ENCODE measurements at regions not wholly inside any gene's neighbourhood (a gene's known extent, or its start where the extent isn't known, plus 50 kb on each side); places are given as distances from the start of the nearest gene placed in this dataset.

DNA sequence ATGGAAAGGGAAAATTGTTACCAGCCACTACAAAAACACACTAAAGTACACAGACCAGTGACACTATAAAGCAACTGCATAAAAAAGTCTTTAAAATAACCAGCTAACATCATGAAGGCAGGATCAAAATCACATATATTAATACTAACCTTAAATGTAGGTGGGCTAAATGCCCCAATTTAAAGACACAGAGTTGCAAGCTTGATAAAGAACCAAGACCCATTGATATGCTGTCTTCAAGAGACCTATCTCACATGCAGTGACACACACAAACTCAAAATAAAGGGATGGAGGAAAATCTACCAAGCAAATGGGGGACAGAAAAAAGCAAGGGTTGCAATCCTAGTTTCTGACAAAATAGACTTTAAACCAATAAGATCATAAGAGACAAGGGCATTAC is 246.3 kb downstream of the SEC16B start:
- no peak for DNase-seq (ENCODE audit: low read depth, low spot score)
- H3K4me3 ChIP-seq: no peak overlapping the region
- TF ChIP-seq EZH2 (IDR thresholded peaks at IDR 0.05) (no peak), FOXP2 (optimal IDR thresholded peaks at IDR 0.05; ENCODE audit: control extremely low read depth, extremely low read length, insufficient read depth) (no peak), POLR2AphosphoS5 (IDR thresholded peaks at IDR 0.05; ENCODE audit: borderline replicate concordance, low read depth, low read length) (no peak)
- no peak overlapping the region for H3K9ac ChIP-seq (ENCODE audit: insufficient read length)
- no peak overlapping the region for H3K27ac ChIP-seq
- H3K9me3 ChIP-seq (ENCODE audit: low read depth, low read length): peaks cover 3% of the 10 kb centered on the region; the same call in 1 of the 2 replicates
- no peaks in the 10 kb centered on the region for H3K36me3 ChIP-seq (ENCODE audit: insufficient read depth, low read length)

DNA sequence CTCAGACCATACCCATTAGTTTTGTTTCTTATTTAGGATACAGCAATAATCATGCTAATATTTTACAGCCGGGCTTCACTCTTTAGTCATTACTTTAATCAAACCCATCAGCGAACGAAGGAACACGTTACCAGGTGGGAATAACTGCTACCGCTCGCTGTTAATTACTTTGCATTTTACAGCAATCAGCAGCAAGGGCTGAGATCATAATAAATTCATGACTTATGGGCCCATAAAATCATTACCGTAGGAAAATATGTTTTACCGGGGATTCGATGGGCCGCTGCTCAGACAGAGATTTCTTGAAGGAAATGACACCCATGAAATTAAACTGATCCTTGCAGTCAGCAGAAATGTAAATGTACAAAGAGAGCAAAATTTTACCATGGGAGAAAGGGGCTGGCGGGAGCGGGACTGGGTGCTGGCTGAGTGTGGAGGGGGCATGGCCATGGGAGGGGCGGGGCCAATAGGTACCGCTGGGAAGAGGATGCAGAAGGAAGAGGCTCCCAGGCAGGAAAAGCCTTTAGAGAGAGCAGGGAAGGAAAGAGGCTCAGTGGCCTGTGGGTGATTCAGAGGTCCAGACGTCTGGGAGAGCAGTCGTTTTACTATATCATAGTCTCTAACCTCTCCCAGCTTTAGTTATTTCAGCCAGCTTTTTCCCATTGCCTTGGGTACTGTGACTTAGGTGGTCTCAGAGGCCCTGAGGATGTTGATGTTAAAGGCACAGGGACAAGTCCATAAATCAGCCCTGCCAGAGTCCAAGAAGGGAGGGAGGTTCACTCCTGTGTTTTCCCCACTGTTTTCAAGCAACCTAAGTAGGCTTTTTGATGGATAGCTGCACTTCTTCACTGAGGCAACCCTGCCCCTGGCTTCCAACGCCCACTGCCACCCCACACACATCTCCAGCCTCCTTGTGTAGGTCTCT is 258.9 kb downstream of the SEC16B start:
- Histone ChIP-seq H3K4me3 (peak overlapping the region; percentile 47; the same call in 1 of the 2 replicates), H3K27ac (no peak overlapping the region), H3K9ac (ENCODE audit: insufficient read length) (no peak overlapping the region), H3K36me3 (ENCODE audit: insufficient read depth, low read length) (no peaks in the 10 kb centered on the region), H3K9me3 (ENCODE audit: low read depth, low read length) (no peaks in the 10 kb centered on the region)
- DNase-seq (ENCODE audit: low read depth, low spot score): no peak
- no peak for TF ChIP-seq POLR2AphosphoS5 (IDR thresholded peaks at IDR 0.05; ENCODE audit: borderline replicate concordance, low read depth, low read length)
- TF ChIP-seq FOXP2 (optimal IDR thresholded peaks at IDR 0.05; ENCODE audit: control extremely low read depth, extremely low read length, insufficient read depth): no peak
- TF ChIP-seq EZH2 (IDR thresholded peaks at IDR 0.05): no peak

DNA sequence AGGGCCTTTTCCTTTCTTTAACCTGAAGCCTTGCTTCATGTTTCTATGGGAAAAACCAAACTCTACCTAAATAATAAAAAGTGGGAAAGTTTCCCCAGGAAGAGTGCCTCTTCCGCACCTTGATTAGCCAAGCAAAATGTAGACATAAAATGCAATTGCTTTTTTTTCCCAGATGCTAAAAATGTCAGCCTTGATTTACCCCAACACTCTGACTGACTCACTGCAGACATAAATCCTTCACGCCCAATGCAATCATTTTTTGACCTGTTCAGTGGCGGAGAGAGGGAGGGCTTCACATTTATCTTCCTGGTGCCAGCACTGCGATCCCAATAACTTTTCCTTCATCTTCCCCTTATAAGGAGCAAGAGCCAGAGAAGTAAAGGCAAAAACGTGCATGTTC is 261.5 kb downstream of the SEC16B start:
- H3K36me3 ChIP-seq (ENCODE audit: insufficient read depth, low read length): no peaks in the 10 kb centered on the region
- no peak for DNase-seq (ENCODE audit: low read depth, low spot score)
- no peak for TF ChIP-seq EZH2 (IDR thresholded peaks at IDR 0.05)
- TF ChIP-seq POLR2AphosphoS5 (IDR thresholded peaks at IDR 0.05; ENCODE audit: borderline replicate concordance, low read depth, low read length): no peak
- no peak for TF ChIP-seq FOXP2 (optimal IDR thresholded peaks at IDR 0.05; ENCODE audit: control extremely low read depth, extremely low read length, insufficient read depth)
- no peaks in the 10 kb centered on the region for H3K9me3 ChIP-seq (ENCODE audit: low read depth, low read length)
- no peak overlapping the region for H3K27ac ChIP-seq
- no peak overlapping the region for H3K9ac ChIP-seq (ENCODE audit: insufficient read length)
- no peak overlapping the region for H3K4me3 ChIP-seq

DNA sequence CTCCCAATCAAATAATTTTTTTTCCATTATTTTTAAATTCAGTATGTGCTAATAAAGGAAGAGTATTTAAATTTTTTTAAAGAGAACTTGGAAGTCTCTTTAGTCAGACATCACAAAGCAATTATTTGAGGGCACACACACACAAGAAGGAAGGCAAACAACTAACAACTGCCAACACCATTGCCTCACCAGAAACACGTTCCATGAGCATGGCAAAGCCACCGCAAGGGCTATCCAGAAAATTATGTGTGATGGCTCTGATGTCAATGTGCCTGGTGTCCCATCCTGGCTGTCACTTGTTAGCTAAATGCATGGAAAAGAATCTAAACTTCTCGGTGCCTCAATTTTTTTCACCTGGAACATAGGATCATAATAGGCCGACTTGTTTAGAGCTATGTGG is 262.9 kb downstream of the SEC16B start:
- TF ChIP-seq POLR2AphosphoS5 (IDR thresholded peaks at IDR 0.05; ENCODE audit: borderline replicate concordance, low read depth, low read length) (no peak), FOXP2 (optimal IDR thresholded peaks at IDR 0.05; ENCODE audit: control extremely low read depth, extremely low read length, insufficient read depth) (no peak), EZH2 (IDR thresholded peaks at IDR 0.05) (no peak)
- no peak overlapping the region for H3K4me3 ChIP-seq
- H3K27ac ChIP-seq: no peak overlapping the region
- H3K9me3 ChIP-seq (ENCODE audit: low read depth, low read length): no peaks in the 10 kb centered on the region
- H3K9ac ChIP-seq (ENCODE audit: insufficient read length): no peak overlapping the region
- no peak for DNase-seq (ENCODE audit: low read depth, low spot score)
- H3K36me3 ChIP-seq (ENCODE audit: insufficient read depth, low read length): no peaks in the 10 kb centered on the region

DNA sequence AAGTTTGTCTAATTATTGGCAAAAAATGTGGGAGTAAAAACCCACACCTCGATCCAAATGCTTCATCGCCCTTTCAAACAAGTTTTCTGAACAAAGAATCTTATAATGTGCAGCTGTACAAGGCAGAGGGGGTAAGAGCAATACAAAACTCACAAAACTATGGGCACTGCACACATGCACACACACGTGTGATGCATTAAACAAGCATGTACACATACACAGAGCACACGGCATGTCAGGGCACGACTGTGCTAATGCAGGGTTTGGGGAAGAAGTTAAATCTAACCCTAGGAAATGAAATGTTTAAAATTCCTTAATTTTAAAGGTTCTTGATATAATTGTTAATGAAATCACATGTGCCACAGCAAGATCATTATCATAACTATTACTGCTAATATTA is 264.0 kb downstream of the SEC16B start:
- Histone ChIP-seq H3K9ac (ENCODE audit: insufficient read length) (no peak overlapping the region), H3K27ac (no peak overlapping the region), H3K4me3 (no peak overlapping the region), H3K36me3 (ENCODE audit: insufficient read depth, low read length) (no peaks in the 10 kb centered on the region), H3K9me3 (ENCODE audit: low read depth, low read length) (no peaks in the 10 kb centered on the region)
- no peak for DNase-seq (ENCODE audit: low read depth, low spot score)
- TF ChIP-seq FOXP2 (optimal IDR thresholded peaks at IDR 0.05; ENCODE audit: control extremely low read depth, extremely low read length, insufficient read depth) (no peak), POLR2AphosphoS5 (IDR thresholded peaks at IDR 0.05; ENCODE audit: borderline replicate concordance, low read depth, low read length) (no peak), EZH2 (IDR thresholded peaks at IDR 0.05) (no peak)

DNA sequence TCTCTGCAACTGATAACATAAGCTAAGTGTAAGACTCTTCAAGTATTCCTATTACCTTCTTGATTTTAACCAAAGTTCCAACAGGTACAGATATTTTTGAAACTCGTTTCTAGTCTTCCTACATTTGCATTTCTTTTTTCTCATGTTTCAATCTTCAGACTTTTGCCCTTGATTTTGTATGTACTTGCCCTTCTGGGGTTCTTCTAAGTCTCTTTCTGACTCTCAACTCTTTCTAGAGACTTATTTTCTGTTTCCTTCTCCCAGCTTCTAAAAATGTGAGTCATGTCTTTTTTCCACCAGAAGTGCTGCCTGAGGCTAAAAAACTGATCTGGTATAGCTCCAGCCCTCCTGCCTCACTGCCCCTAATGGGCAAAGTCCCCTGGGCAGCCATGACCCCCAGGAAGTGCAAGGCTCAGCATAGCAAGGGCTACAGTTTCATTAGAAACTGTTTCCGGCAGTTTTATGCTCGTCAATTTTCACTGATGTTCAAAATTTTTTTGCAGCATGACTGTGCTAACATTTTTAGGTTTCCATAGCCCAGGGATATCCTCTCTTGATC is 265.9 kb downstream of the SEC16B start:
- H3K9ac ChIP-seq (ENCODE audit: insufficient read length): no peak overlapping the region
- no peak overlapping the region for H3K27ac ChIP-seq
- no peak for TF ChIP-seq EZH2 (IDR thresholded peaks at IDR 0.05)
- TF ChIP-seq FOXP2 (optimal IDR thresholded peaks at IDR 0.05; ENCODE audit: control extremely low read depth, extremely low read length, insufficient read depth): no peak
- no peak; the same call in 1 of the 2 replicates for TF ChIP-seq POLR2AphosphoS5 (IDR thresholded peaks at IDR 0.05; ENCODE audit: borderline replicate concordance, low read depth, low read length)
- no peaks in the 10 kb centered on the region for H3K9me3 ChIP-seq (ENCODE audit: low read depth, low read length)
- no peak for DNase-seq (ENCODE audit: low read depth, low spot score)
- H3K36me3 ChIP-seq (ENCODE audit: insufficient read depth, low read length): no peaks in the 10 kb centered on the region
- no peak overlapping the region for H3K4me3 ChIP-seq

DNA sequence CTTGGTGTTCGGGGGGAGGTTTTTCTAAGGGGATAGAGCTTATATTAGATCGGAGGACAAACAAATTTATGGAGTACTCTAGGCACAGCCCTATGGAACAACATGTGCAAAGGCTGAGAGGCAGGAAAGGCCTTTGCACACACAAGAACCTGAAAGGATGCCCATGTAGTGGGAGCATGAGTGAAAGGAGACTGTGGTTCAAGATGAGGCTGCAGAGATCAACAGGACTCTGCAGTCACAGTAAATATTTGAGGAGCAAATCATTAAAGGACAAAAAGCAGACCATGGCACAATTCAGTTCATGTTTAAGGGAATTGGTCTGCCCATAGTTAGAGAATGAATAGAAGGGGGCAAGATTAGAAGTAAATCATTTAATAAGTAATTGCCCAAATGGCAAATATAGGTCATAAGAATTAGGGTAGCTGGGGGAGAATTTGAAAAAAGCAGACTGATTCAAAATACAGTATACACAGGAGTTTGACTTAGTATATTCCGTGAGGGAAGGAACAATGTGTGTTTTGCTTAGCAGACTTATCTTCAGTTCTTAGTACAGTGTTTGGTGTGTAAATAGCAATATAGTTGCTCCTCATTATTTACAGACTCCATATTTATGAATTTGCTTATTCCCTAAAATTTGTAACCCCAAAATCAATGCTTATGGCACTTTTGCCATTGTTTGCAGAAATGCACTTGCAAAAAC is 268.1 kb downstream of the SEC16B start:
- Histone ChIP-seq H3K9me3 (ENCODE audit: low read depth, low read length) (no peaks in the 10 kb centered on the region), H3K36me3 (ENCODE audit: insufficient read depth, low read length) (no peaks in the 10 kb centered on the region), H3K4me3 (no peak overlapping the region), H3K9ac (ENCODE audit: insufficient read length) (no peak overlapping the region), H3K27ac (no peak overlapping the region)
- TF ChIP-seq POLR2AphosphoS5 (IDR thresholded peaks at IDR 0.05; ENCODE audit: borderline replicate concordance, low read depth, low read length): no peak
- TF ChIP-seq FOXP2 (optimal IDR thresholded peaks at IDR 0.05; ENCODE audit: control extremely low read depth, extremely low read length, insufficient read depth): no peak
- no peak for TF ChIP-seq EZH2 (IDR thresholded peaks at IDR 0.05)
- DNase-seq (ENCODE audit: low read depth, low spot score): no peak

DNA sequence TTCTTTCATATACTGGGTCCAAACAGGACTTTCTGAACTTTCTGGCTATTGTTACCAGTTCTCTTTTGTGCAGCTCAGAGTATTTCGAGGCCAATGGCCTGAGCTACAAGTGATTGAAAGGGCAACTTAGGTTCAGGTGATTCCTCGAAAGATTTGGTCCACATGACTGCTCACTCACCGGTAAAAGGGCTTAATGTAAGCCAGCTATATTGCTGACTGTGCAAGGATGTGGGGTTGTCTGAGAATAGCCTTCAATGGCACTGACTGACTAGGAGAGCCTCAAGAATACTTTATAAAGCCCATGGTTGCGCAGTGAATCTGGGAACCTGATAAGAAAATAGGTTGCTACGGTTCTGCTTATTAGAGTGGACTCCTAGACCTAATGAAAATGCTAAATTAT is 269.0 kb downstream of the SEC16B start:
- no peak for TF ChIP-seq POLR2AphosphoS5 (IDR thresholded peaks at IDR 0.05; ENCODE audit: borderline replicate concordance, low read depth, low read length)
- no peak for TF ChIP-seq EZH2 (IDR thresholded peaks at IDR 0.05)
- no peak for TF ChIP-seq FOXP2 (optimal IDR thresholded peaks at IDR 0.05; ENCODE audit: control extremely low read depth, extremely low read length, insufficient read depth)
- Histone ChIP-seq H3K4me3 (no peak overlapping the region), H3K9ac (ENCODE audit: insufficient read length) (no peak overlapping the region), H3K9me3 (ENCODE audit: low read depth, low read length) (no peaks in the 10 kb centered on the region), H3K27ac (no peak overlapping the region), H3K36me3 (ENCODE audit: insufficient read depth, low read length) (no peaks in the 10 kb centered on the region)
- no peak for DNase-seq (ENCODE audit: low read depth, low spot score)

All from SK-N-MC (cell line).